GM21367 (cell line): ENCODE measurements at regions not wholly inside any gene's neighbourhood (a gene's known extent, or its start where the extent isn't known, plus 50 kb on each side); places are given as distances from the start of the nearest gene placed in this dataset.

Experiments used
- ATAC-seq: cut with Tn5 transposase; IDR thresholded peaks from one replicate; pipeline ENCODE4 v1.9.1; 2021; ENCODE audit not compliant: unreplicated experiment

- ATAC-seq: no peak
Measured at GRCh38 chr12:22981711-22982110, 356.7 kb downstream of the ETNK1 start.

GRCh38 chr12:22982635-22983034 is 357.7 kb downstream of the ETNK1 start:
- ATAC-seq: no peak

- ATAC-seq: no peak
Measured at GRCh38 chr12:22986997-22987396, 362.0 kb downstream of the ETNK1 start.

GRCh38 chr12:22990501-22990900 is 365.5 kb downstream of the ETNK1 start:
- no peak for ATAC-seq

GRCh38 chr12:22991250-22991844 is 366.4 kb downstream of the ETNK1 start:
- no peak for ATAC-seq

- ATAC-seq: no peak
Measured at GRCh38 chr12:22993609-22994315, 368.8 kb downstream of the ETNK1 start.

GRCh38 chr12:22994316-22994675 is 369.3 kb downstream of the ETNK1 start:
- ATAC-seq: no peak

- ATAC-seq: no peak
Measured at GRCh38 chr12:23001487-23001886, 376.5 kb downstream of the ETNK1 start.

- ATAC-seq: no peak
Measured at GRCh38 chr12:23002381-23002780, 377.4 kb downstream of the ETNK1 start.

- ATAC-seq: no peak
Measured at GRCh38 chr12:23004473-23005020, 379.6 kb downstream of the ETNK1 start.

- no peak for ATAC-seq
Measured at GRCh38 chr12:23005387-23005786, 380.4 kb downstream of the ETNK1 start.

GRCh38 chr12:23006413-23006812 is 381.4 kb downstream of the ETNK1 start:
- no peak for ATAC-seq

GRCh38 chr12:23008623-23009022 is 383.7 kb downstream of the ETNK1 start:
- no peak for ATAC-seq

- no peak for ATAC-seq
Measured at GRCh38 chr12:23014749-23015148, 389.8 kb downstream of the ETNK1 start.

- no peak for ATAC-seq
Measured at GRCh38 chr12:23025372-23026016, 400.5 kb downstream of the ETNK1 start.

GRCh38 chr12:23028158-23028802 is 403.3 kb downstream of the ETNK1 start:
- no peak for ATAC-seq

- ATAC-seq: no peak
Measured at GRCh38 chr12:23029185-23029584, 404.2 kb downstream of the ETNK1 start.

GRCh38 chr12:23039834-23040233 is 414.9 kb downstream of the ETNK1 start:
- ATAC-seq: no peak

- ATAC-seq: no peak
Measured at GRCh38 chr12:23041774-23042173, 416.8 kb downstream of the ETNK1 start.

GRCh38 chr12:23043646-23044045 is 418.7 kb downstream of the ETNK1 start:
- ATAC-seq: no peak

GRCh38 chr12:23049180-23049579 is 424.2 kb downstream of the ETNK1 start:
- peak; percentile 54 for ATAC-seq

- no peak for ATAC-seq
Measured at GRCh38 chr12:23055004-23055403, 430.0 kb downstream of the ETNK1 start.
